GM18520 (cell line): ENCODE measurements at regions not wholly inside any gene's neighbourhood (a gene's known extent, or its start where the extent isn't known, plus 50 kb on each side); places are given as distances from the start of the nearest gene placed in this dataset.

Source experiments
- ATAC-seq: cut with Tn5 transposase; IDR thresholded peaks from one replicate; pipeline ENCODE4 v1.9.1; 2021; ENCODE audit not compliant: unreplicated experiment

DNA sequence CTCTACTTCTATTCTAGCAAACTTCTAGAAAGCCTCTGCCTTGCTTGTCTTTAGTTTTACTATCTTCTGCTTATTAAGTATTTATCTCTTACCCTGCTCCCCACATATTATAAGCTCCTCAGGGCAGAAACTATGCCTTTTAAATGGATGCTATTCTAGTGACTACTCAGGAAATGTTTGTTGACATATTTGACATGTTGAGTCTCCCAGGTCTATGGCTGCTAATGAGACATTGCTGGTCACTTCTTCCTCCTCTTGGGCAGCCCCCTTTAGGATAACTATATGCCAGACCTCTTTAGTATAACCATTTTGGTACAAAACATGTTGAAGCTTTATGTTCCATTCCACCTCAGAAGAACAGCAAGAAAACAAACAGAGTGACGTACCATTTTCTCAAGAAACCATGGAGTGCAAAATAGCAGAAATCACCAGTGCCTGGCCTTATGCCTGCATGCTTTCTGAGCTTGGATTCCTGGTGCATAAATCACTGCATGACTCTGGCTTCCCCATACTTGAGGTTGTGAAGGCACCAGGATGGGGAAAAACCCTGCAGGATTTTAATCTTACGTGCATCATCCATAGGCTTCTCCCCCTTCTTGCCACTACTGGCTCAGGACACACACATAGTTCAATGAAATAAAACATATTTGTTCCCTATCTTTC is 202.6 kb downstream of the TMX1 start:
- no peak for ATAC-seq

DNA sequence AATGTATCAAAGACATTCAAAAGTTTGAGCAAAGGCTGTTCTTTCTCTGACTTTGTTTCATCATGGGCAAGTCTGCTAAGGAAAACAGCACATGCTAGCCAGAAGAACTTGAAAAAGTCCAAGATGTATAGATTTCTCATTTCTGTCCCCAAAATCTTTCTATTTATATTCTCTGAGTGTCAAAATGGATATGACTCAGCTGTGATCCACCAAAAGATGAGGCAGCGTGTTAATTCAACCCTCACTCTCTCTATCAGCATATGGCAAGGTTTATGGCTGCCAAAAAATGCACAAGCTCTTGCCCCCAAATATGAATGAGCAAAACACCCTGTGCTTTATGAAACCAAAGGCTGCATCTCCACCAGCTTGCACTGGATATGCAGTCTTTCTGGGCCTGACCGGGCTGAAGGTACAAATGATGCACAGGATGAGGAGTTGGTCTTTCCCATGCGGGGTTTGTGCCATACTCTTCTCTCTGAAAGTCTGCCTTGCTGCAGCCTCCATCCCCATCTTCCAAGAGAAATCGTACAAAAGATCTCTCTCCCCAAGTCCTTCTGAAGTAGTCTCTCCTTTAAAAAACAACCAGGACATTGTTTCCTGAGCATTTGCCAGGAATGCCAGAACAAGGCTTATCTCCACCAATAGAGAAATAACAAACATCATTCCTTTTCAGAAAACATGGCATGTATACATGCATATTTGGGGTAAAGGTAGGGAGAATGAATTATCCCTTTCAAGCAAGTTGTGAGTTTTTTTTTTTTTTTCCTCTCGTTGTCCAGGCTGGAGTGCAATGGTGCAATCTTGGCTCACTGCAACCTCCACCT is 203.4 kb downstream of the TMX1 start:
- ATAC-seq, result no peak

DNA sequence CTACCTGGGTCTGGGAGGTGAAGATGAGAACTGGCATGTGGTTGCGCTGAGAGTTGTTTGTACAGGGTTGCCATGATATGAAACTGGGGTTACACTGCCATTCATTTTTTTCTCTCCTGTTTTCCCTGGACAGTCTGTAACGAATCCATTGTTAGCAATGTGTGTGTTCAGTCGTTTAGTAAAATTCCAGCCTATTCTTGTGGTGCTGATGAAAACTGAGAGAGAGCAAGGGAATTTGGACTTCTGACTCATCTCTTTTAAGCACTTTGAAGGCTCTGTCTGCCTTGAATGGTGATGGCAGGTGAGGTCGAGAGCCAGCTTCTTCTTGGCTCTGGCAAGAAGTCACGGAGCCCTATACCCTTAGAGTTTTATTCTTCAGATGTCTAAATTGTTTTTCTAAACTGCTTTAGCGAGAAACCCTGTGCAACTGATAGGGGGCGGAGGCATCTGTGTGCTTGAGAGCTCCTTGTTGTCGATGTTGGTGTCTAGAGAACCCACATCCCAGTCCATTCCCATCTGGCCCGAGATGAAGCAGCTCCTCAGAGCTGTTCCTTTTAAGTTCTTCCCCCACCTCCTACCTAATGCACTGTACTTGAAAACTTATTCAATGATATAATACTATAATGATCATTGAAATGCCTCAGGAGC is 204.4 kb downstream of the TMX1 start:
- ATAC-seq, result no peak

DNA sequence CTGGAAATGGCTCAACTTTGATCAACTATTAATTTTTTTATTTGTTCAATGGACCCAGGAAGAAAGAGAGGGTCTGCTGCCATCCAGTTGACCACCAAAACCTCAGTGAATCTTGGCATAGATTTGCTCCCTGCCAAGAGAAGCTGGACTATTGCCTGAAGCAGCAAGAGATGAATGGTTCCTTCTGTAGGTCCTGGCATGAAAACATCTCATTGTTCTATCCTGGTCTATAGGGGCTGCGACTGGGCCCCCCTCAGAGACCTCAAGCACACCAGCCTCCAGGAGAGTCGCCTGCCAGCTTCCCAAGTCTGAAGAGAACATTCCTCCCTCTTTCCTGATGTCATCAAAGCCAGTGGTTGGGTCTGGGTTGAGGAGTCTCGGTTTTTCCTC is 204.9 kb downstream of the TMX1 start:
- ATAC-seq, result no peak

DNA sequence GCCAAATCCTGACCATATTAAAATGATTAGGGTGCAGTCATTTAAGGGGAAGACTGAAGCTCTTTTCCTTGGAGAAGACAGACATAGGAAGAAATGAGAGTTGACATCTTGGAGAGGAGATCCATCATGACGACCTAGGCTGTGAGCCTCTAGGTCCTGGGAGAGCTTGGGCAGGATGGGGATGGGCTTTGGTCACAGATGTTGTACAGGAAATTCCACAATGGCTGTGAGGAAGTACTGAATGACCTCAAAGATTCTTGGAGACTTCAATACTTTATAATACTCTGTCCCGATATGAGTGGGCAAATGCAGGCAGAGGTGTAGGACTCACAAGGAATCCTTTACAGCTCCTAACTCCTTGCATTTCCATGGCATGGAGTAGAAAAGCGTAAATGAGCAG is 204.9 kb upstream of the FRMD6 start:
- no peak for ATAC-seq

DNA sequence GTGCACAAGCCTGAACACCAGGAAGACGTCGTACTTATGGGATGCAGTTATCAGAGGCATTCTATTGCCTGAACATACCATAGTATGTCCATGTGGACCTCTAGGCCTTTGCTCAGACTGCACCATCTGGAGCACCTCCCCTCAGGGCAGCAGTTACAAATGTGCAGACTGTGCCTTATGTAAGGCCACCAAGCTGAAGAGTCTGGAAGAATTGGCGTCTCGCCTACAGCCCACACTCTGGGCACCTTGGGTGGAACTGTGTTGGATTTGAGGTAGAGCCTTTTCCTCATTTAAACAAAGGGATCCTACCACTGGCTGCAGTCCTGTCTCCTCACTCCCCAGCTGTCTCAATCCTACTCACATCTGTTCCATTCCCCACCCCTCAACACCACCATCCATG is 204.3 kb upstream of the FRMD6 start:
- ATAC-seq, result no peak

DNA sequence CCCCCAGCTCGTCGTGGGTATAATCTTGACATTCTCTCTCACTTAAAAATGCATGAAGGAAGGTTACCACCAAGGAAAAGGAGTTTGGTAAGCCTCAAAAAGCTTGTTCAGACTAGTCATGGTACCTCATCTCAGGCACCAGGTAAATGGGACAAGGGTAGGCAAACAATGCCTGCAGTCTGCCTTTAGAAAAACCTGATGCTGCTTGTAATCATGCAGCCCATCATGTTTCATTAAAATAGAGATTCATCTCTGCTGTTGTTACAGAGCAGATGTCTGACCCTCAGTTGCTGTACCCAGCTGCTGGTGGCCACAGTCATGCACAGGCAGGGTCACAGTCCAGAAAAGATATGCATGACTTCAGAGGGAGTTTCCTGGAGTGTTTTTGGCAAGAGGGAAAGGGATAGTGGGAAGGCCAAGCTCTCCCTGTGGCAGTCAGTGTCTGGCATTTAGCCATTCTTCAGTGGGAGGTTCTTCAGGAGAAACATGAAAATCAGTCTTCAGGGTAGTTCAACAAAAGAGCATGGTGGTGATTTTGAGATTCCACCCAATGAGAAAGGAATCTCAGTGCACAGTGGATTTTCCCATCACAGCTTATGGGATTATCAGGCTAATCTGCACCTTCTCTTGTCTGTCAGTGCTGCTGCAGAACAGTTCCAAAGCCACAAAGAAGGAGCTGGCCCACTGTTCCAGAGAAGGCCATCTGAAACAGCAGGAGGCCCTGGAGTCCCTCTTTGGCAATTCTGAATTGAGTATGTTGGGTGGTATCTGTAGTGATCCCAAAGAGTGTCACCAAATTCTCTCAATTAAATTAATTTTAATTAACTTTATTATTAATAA is 202.7 kb upstream of the FRMD6 start:
- no peak for ATAC-seq

DNA sequence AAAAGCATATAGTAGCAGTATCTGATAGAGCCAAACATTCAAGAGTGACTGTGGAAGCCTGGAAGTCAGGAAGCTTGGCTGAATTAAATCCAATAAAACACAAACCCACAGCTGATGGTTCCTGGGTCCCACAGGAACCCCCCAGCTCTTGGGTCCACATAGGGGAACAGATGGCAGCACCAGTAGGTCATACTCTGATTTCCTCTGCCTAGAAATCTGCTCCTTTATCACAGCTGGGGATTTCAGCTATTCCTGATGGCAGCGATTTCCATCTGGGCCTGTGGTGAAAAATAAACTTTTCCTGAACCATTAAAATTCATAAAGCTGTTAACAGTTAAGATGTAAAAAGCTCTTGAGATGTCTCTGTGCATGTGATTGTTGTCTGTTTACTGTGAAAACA is 202.0 kb upstream of the FRMD6 start:
- ATAC-seq, result no peak

DNA sequence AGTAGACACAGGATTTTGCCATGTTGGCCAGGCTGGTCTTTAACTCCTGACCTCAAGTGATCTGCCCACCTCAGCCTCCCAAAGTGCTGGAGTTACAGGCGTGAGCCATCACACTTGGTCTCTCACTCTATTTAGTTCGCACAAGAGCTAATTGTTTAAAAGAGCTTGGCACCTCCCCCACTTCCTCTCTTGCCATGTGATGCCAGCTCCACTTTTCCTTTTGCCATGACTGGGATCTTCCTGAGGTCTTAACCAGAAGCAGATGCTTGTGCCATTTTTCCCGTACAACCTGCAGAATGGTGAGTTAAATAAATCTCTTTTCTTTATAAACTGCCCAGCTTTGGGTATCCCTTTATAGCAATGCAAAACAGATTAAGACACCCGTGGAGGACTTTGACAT is 200.1 kb upstream of the FRMD6 start:
- ATAC-seq, result no peak

DNA sequence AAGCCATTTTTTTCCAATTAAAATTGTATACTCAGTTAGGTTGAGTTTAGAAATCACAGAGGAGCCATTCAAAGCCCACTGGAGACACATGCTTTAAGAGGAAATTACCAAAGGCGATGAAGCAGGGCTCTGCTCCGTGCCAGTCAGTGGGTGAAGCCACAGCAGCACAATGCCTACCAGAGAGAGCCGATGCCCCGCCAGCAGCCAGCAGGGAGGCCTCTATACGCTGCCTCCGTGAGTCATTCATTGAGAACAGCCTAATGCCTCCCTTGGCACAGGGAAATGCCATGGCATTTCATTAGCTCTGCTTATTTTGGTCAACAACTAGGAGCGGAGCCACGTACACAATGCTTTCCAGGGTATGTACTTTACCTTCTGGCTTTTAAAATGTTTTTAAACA is 197.8 kb upstream of the FRMD6 start:
- ATAC-seq, result no peak

DNA sequence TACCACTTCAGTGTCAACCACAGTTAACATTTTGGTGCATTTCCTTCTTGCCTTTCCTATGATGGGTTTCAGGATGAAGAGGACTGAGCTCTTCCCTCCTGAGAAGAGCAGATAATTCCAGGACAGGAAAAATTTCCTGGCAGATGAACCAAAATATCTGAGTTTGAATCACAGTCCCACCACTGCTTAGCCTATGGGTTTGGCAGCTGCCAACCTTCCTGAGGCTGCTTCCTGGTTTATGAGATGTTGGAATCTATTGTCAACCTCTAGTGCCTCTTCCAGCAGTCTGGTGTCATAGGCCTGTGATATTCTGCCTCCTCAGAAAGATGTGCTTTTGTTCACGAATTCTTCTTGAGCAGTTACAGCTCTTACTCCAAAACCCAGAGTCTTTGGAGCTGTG is 197.4 kb upstream of the FRMD6 start:
- ATAC-seq, result no peak

DNA sequence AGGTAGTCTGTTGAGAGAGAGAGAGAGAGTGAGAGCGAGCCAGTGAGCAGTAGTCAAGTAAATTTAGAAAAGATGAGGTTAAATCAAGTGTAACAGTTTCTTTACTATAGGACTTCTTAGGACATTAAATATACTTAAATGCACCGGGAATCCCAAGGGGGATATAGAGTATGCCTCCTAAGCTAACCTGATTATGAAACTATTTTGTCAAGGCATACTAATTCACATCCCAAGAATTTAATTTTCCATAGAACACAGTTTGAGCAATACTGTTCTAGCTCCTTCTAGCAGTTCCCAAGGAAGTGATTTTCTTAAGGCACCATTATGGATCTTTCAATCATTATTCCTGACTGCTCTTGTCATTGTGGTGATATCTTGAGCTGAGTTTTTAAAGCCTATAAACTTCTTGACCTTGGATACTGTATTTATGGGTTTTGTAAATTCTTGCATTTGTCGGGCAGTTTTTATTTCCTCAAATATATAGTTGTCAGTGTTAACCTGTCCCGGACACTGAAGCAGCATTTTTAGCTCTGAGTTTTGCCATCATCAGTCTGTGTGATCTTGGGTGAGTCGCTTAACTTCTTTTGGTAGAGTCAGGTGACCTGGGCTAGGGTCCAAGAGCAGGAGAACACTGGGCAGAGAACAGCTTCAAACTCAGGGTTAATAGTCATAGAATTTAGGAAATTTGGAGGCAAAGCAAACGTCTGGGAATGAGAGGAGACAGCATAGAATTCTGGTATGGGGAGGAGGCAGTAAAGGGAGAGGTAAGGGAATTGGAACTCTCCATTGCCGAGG is 196.5 kb upstream of the FRMD6 start:
- ATAC-seq, result no peak

DNA sequence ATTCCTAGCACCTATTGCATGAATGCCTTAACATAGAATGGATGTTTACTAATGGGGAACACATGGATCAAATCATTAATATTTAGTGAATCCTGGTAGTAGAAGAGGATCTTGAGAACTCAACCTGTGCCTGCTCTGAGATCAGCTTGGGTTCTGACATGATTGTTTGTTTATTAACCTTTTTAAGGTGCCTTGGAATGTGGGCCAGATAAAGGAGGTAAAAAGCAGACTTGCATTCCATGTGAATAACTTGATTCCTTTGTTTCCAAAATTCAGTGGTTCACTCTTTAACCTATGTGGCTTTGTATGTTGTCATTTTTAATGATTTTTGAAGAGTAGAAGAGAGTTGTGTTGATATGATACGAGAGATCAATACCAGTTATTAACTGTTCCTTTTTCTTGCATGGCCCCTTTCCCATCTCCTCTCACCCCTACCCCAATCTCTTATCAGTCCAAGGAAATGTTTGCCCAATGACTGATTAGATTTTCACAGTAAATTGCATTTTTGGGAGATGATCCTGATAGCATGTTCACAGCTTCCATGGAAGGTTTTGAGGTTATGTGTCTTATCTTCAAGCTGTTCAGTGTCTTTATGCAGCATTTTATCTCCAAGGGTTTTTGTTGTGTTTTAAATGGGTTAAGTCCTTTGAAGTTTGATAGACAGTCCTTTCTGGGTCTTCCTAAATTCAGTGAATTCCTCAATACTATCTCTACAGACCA is 193.7 kb upstream of the FRMD6 start:
- ATAC-seq, result no peak

DNA sequence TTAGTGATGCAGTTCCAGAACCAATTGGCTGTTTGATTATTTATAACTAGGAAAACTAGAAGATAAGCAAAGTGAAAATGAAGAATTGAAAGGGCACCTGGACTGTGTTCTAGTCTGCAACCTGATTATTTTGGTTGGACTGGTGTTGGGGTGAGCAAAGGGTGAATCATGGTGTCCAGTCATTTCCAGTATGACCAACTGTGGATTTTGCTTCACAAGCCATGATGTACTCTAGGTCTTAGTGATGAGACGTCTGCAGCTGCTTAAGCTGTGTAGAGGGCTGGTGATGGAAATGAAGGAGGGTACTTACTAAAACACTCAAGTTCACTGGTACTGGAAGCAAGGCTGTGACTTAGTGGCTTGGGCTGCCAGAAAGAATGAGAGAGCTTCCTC is 193.2 kb upstream of the FRMD6 start:
- no peak for ATAC-seq

DNA sequence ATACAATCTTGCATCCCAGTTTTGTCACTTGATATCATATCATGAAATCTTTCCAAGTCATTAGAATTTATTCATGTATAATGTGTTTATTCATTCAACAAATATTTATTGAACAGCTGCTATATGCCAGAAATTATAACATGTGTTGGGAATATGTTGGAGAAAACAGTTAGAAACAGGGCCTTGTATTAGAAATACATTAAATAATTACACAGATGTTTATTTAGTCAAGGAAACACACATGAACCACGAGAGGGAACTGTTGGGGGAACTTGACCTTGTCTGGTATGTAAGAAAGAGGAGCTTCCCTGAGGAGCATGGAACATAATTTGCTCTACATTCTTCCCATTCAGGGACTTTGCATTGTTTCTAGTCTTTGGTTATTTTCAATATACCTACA is 191.7 kb upstream of the FRMD6 start:
- ATAC-seq, result no peak

DNA sequence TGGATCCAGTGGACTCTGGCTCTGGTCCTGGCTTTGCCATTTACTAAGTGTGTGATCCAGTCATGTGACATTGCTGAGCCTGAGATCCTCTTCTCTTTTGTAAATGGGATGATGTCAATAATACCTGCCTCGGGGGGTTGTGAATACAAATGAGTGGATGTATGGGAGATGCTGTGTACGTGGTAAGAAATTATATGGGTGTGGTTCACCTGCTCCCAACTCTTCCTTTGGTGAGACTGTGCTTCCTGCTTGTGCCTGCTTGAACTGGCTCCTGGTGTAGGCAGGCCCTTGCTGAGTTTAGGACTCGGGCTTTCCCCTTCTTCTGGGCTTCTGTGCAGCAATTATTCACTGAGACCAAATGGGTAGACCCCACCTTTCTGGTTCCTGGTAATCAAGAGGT is 189.5 kb upstream of the FRMD6 start:
- ATAC-seq, result no peak

DNA sequence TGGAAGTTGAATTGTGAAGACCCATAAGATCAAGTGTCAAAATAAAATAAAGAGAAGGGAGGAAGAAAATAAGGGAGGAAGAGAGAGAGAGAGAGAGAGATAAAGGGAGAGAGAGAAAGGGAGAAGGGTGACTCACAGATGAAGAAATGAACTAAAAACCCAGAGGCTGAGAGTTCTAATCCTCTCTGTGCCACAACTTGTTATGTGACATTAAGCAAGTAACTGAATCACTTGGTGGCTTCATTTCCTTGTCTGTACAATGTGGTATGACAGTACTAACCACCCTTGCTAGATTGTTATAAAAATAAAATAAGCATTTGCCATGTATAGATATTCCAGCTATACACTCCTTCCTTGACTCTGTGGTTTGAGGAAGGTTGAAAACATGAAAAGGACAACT is 189.0 kb upstream of the FRMD6 start:
- ATAC-seq, result no peak

DNA sequence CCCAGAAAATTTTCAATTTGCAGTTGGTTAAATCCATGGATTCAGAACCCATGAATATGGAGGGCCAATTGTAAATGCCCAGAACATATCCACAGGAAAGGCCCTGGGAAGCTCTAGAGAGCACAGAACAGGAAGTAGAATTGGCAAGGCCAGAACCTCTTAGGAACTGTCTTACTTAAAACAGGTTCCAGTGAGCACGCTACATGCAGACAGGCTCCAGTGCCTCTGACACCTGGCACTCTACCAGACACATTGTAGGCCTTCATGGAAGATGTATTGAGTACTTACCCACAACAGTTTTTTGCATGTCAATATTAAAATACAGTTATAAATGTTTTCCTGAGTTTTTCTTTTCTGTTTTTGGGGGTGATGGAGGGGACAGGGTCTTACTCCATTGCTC is 188.2 kb upstream of the FRMD6 start:
- ATAC-seq, result no peak

DNA sequence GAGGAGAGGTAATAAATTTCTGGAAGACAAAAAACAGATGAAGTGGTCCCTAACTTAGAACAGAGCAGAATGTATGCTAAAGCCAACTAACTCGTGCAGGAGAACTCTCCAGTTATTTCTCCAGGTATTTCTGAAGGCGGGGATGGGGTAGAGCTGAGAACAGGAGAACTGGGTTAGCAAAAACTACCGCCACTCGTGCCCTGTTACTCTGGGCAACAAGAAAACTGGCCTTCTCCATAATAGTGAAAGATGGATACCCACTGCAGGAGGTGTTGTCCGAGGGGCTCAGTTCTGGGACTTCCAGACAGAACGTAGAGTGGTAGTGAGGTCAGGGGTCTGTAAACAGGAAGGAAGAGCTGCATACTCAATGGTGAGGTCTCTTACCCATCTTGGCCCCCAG is 187.3 kb upstream of the FRMD6 start:
- no peak for ATAC-seq

DNA sequence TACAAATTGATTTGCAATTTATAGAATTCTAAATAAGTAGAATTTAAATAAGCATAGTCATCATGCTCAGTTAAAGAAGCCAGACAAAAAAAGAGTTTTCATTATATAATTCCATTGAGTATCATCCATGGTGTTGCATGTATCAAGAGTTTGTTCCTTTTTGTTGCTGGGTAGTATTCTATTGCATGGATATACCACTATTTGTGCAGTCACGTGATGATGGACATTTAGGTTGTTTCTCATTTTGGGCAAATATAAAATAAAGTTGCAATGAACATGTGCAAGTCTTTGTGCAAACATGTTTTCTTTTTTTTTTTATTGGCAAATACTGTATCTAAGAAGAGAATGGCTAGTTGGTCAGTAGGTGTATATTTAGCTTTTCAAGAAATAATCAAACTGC is 186.2 kb upstream of the FRMD6 start:
- ATAC-seq, result no peak
